Esophagus squamous epithelium (tissue), 4 donors: ENCODE measurements at regions not wholly inside any gene's neighbourhood (a gene's known extent, or its start where the extent isn't known, plus 50 kb on each side); places are given as distances from the start of the nearest gene placed in this dataset.

Experiments
- CTCF ChIP-seq, 6 experiments: fragments of 450-650 bp in 4 of 6; fragments of 200-600 bp in 2 of 6; sonication (generic) in 2 of 6; IDR thresholded peaks; one replicate each; pipeline ENCODE4 v1.5.1; 2016 to 2019; ENCODE audit warnings: antibody characterized with exemption in 6 of 6, mild to moderate bottlenecking in 4 of 6, moderate library complexity in 4 of 6
- POLR2A ChIP-seq, 4 donors: fragments of 450-650 bp; IDR thresholded peaks; one replicate each; pipeline ENCODE4 v1.6.1; 2017; ENCODE audit warnings: antibody characterized with exemption in 4 of 4, mild to moderate bottlenecking in 4 of 4, moderate library complexity in 3 of 4

GRCh38 chr4:149901128-149901527, 85.5 kb upstream of the IQCM start:
- TF ChIP-seq CTCF (IDR thresholded peaks at IDR 0.05) (no peak), POLR2A (IDR thresholded peaks at IDR 0.05) (no peak)
